Parathyroid adenoma (tissue), 2 donors: ENCODE measurements at regions not wholly inside any gene's neighbourhood (a gene's known extent, or its start where the extent isn't known, plus 50 kb on each side); places are given as distances from the start of the nearest gene placed in this dataset.
A peak's percentile ranks its signal among the peaks of the same experiment; 100 is the strongest.

Source experiments
- H2AFZ ChIP-seq: fragments of 300-600 bp; sonication (generic); one replicate; pipeline ENCODE4 v1.7.0; 2017; ENCODE audit warnings: antibody characterized with exemption, mild to moderate bottlenecking
- H3K27ac ChIP-seq: fragments of 300-600 bp; sonication (generic); one replicate; pipeline ENCODE4 v1.7.0; 2017
- H3K27me3 ChIP-seq: fragments of 300-600 bp; sonication (generic); one replicate; pipeline ENCODE4 v1.7.0; 2017; ENCODE audit warnings: low read length; ENCODE audit not compliant: control insufficient read depth, insufficient read depth
- H3K36me3 ChIP-seq: fragments of 300-600 bp; sonication (generic); one replicate; pipeline ENCODE4 v1.7.0; 2017; ENCODE audit warnings: low read length; ENCODE audit not compliant: control insufficient read depth, insufficient read depth
- H3K4me1 ChIP-seq: fragments of 300-600 bp; sonication (generic); one replicate; pipeline ENCODE4 v1.7.0; 2017; ENCODE audit warnings: control low read depth
- H3K4me2 ChIP-seq: fragments of 300-600 bp; sonication (generic); one replicate; pipeline ENCODE4 v1.7.0; 2017; ENCODE audit warnings: low read length
- H3K4me3 ChIP-seq: fragments of 300-600 bp; sonication (generic); one replicate; pipeline ENCODE4 v1.7.0; 2017; ENCODE audit warnings: low read depth, low read length
- H3K79me2 ChIP-seq: fragments of 300-600 bp; sonication (generic); one replicate; pipeline ENCODE4 v1.7.0; 2017; ENCODE audit warnings: control low read depth
- H3K9ac ChIP-seq: fragments of 300-600 bp; sonication (generic); one replicate; pipeline ENCODE4 v1.7.0; 2017; ENCODE audit warnings: mild to moderate bottlenecking
- H3K9me3 ChIP-seq: fragments of 300-600 bp; sonication (generic); one replicate; pipeline ENCODE4 v1.7.0; 2017; ENCODE audit warnings: low read length; ENCODE audit not compliant: control insufficient read depth
- TF ChIP-seq, protein P1 (sequence below): fragments of 300-600 bp; sonication (generic); IDR thresholded peaks from one replicate; pipeline ENCODE4 v1.7.0; 2017; ENCODE audit warnings: antibody characterized with exemption, mild to moderate bottlenecking
- donor health status: primary hyperparathyroidism.

DNA sequence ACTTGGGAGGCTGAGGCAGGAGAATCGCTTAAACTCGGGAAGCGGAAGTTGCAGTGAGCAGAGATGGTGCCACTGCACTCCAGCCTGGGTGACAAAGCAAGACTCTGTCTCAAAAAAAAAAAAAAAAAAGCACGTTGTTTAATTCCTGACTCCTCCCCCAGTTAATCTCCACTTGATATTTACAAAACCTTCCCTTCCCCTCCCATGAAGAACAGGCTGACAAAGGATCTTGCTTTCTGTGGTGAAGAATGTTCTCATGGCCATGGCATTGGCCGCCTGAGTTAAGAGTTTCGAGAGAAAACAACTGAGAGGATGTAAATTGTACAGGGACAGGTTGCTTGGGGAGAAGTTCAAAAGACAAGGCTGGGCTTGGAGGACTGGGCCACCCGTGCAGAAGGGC, 168.2 kb upstream of the BCOR start:
- no peak overlapping the region for H3K4me2 ChIP-seq
- no peak overlapping the region for H3K27ac ChIP-seq
- no peaks in the 10 kb centered on the region for H3K9me3 ChIP-seq
- H3K9ac ChIP-seq = no peak overlapping the region
- no peaks in the 10 kb centered on the region for H3K27me3 ChIP-seq
- no peaks in the 10 kb centered on the region for H3K36me3 ChIP-seq
- H2AFZ ChIP-seq = no peak overlapping the region
- H3K4me1 ChIP-seq = peaks cover 3% of the 10 kb centered on the region
- H3K79me2 ChIP-seq = no peaks in the 10 kb centered on the region
- TF ChIP-seq, protein P1, sequence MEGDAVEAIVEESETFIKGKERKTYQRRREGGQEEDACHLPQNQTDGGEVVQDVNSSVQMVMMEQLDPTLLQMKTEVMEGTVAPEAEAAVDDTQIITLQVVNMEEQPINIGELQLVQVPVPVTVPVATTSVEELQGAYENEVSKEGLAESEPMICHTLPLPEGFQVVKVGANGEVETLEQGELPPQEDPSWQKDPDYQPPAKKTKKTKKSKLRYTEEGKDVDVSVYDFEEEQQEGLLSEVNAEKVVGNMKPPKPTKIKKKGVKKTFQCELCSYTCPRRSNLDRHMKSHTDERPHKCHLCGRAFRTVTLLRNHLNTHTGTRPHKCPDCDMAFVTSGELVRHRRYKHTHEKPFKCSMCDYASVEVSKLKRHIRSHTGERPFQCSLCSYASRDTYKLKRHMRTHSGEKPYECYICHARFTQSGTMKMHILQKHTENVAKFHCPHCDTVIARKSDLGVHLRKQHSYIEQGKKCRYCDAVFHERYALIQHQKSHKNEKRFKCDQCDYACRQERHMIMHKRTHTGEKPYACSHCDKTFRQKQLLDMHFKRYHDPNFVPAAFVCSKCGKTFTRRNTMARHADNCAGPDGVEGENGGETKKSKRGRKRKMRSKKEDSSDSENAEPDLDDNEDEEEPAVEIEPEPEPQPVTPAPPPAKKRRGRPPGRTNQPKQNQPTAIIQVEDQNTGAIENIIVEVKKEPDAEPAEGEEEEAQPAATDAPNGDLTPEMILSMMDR = no peak
- H3K4me3 ChIP-seq = no peak overlapping the region

DNA sequence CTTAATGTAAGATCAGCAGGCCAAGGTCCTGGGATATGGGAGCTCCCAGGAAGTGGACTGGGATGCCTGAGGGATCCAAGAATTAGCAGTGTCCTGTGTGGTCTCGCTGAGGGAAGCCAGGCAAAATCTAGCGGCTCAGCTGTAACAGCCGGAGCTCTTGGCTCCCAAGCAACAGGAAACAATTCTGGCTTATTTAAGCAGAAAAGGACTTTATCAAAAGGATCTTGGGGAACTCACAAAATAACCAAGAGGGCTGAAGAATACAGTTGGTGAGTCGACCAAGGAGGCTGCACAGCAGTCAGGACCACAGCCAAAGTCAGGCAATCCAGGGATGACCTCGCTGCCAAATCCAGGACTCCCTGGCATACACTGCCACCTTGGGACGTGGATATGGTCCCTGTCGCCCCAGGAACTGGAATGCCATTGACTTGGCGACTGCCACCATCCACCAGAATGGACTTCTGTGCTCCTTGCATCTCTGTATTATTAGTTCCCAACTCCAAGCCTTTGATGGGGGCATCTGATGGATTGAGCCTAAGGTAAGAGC, 165.3 kb upstream of the BCOR start:
- no peak overlapping the region for H3K4me2 ChIP-seq
- H2AFZ ChIP-seq = no peak overlapping the region
- no peaks in the 10 kb centered on the region for H3K9me3 ChIP-seq
- no peaks in the 10 kb centered on the region for H3K36me3 ChIP-seq
- H3K27ac ChIP-seq = no peak overlapping the region
- TF ChIP-seq, protein P1 = peak; percentile 34
- no peak overlapping the region for H3K9ac ChIP-seq
- H3K4me3 ChIP-seq = no peak overlapping the region
- no peaks in the 10 kb centered on the region for H3K27me3 ChIP-seq
- peaks cover 3% of the 10 kb centered on the region for H3K4me1 ChIP-seq
- H3K79me2 ChIP-seq = no peaks in the 10 kb centered on the region

DNA sequence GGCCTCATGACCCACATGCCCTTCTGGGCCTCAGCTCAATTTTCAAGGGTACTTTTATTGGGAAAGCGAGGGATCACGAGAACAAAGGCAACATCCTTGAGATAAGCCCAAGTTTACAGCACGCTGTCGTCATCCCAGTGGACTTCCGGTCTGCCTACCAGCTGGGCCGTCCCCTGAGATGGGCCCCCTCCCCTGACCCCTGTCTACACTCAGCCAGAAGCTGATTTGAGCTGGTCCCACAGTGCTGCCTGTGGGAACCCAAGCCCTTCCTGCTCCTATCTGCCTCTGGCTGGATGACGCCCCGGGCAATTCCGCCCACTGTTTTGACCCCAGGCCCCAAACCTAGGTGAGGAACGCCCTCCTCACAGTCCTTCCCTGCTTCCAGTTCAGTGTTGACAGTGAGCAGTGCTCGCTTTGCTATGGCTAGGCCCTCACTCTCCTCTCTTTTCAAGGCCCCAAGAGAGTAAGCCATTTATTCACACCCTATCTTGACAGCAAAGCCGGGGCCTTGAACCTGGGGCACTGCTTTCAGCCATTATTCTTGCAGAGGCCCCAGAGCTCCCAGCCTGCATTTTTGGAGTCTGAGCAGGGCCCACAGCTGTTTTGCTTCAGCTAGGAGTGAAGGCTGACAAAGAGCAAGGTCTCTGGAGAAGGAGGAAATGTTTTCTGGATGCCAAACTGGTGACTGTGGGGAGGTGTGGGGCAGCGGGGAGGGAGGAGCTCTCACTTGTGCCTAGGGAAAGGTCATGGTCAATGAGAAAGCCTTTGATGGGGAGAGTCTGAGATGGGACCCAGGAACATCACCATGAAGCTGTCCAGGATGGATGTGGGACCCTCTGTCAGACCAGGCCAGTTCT, 164.6 kb upstream of the BCOR start:
- no peaks in the 10 kb centered on the region for H3K27me3 ChIP-seq
- H3K4me2 ChIP-seq = no peak overlapping the region
- H3K27ac ChIP-seq = no peak overlapping the region
- peaks cover 2% of the 10 kb centered on the region for H3K4me1 ChIP-seq
- TF ChIP-seq, protein P1 = no peak
- no peak overlapping the region for H3K9ac ChIP-seq
- H3K36me3 ChIP-seq = no peaks in the 10 kb centered on the region
- H3K9me3 ChIP-seq = no peaks in the 10 kb centered on the region
- H3K4me3 ChIP-seq = no peak overlapping the region
- no peak overlapping the region for H2AFZ ChIP-seq
- H3K79me2 ChIP-seq = no peaks in the 10 kb centered on the region

DNA sequence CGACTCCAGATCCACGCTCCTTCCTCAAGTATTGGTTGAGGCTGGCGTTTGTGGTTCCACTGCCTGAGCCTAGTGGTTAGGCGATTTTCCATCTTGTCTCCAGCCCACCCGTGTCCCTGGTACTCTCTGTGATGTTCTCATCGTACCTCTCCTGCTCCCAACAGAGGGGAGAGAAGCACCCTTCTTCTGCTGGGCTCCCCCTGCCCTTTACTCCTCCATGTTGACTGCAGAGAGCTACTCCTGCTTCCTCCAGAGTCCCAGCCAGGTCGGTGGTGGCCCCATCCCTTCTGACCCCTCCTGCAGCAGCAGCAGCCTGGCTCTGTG, 164.0 kb upstream of the BCOR start:
- H2AFZ ChIP-seq = no peak overlapping the region
- H3K79me2 ChIP-seq = no peaks in the 10 kb centered on the region
- H3K36me3 ChIP-seq = no peaks in the 10 kb centered on the region
- H3K4me1 ChIP-seq = no peaks in the 10 kb centered on the region
- H3K4me2 ChIP-seq = no peak overlapping the region
- H3K9ac ChIP-seq = no peak overlapping the region
- TF ChIP-seq, protein P1 = no peak
- no peaks in the 10 kb centered on the region for H3K27me3 ChIP-seq
- H3K4me3 ChIP-seq = no peak overlapping the region
- H3K9me3 ChIP-seq = no peaks in the 10 kb centered on the region
- no peak overlapping the region for H3K27ac ChIP-seq
